NCI-H774 (cell line): ENCODE measurements at regions not wholly inside any gene's neighbourhood (a gene's known extent, or its start where the extent isn't known, plus 50 kb on each side); places are given as distances from the start of the nearest gene placed in this dataset.

ENCODE experiments used
- DNase-seq: peaks from one replicate; lab custom pipeline; 2025; lab: John Stamatoyannopoulos, UW

DNA sequence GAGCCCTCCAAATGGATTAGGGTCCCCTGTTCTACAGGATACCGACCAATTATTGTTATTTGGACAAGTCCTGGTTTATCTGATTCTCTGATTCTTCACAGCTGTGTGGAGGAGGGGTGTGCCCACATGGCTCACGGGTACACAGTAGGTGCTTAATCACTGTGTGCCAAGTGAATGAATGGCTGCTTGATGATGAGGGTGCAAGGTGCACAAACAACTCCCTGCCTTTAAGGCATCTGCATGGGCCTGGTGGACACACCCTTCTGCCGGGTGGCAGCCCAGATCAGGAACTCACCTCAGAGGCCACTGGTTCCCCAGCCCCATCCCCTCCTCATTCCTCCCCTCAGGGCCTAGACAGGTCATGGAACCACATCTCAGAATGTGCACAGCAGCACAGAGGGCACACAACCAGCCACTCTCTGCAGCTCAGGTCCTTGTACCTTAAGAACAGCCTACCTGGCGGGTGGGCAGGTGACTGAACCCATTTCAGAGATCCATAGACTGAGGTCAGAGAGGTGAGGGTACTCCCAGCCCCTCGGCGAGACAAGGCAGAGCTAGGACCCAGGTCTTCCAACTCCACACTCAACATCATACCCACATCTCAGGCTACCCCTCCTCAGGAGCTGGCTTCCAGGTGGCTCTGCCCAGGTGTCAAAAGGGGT, 50.3 kb downstream of the SHANK2 start:
- DNase-seq, result no peak

DNA sequence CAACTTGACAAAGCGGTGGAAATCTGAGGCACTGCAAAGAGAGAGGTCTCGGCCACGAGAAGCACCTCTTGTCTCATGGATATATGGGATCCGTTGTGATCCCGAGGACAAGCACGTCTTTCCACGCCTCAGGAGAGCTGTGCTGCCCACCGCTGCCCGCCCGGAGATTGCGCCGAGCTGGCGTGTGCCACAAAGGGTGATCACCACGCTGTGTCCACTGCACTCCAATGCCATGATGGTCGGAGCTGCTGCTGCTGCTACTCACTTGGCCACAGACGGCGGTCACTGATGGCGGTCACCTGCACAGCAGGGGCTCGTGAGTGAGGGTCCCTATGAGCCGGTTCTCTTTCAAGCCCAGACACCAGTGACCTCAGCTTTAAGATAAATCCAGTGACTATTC, 51.1 kb downstream of the SHANK2 start:
- no peak for DNase-seq

DNA sequence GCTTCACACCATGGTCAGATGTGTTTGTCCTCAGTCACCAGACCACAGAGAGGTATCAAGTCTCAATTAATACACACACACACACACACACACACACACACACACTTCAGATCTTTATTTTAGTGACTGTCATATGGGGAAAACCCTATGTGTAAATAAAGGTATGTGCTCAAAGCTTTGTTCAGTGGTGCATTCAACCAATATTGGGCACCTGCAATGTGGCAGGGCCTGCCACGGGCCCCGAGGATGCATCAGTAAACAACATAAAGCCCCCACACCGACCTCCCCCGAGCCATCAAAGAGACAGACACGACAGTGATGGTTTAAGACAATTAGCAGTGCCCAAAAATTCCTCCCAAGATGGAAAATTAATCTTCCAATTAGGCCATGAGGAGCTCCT, 51.6 kb downstream of the SHANK2 start:
- no peak for DNase-seq

DNA sequence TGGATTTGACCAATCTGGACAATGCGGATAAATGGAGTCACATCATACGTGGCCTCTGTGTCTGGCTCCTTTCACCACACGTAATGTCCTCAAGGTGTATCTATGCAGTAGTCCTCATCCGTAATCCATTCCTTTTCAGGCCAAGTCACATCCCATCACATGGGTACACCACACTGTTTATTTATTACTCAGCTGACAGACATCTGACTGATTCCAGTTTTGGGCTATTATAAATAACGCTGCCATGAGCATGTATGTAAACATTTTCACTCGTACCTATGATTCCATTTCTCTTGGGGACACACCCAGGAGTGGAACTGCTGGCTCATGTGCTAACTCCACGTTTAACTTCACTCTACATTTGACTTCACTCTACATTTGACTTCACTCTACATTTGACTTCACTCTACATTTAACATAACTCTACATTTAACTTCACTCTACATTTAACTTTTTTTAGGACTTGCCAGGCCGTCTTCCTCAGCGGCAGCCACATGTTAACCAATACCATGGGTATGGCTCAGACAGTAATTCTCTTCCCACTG, 52.1 kb downstream of the SHANK2 start:
- no peak for DNase-seq

DNA sequence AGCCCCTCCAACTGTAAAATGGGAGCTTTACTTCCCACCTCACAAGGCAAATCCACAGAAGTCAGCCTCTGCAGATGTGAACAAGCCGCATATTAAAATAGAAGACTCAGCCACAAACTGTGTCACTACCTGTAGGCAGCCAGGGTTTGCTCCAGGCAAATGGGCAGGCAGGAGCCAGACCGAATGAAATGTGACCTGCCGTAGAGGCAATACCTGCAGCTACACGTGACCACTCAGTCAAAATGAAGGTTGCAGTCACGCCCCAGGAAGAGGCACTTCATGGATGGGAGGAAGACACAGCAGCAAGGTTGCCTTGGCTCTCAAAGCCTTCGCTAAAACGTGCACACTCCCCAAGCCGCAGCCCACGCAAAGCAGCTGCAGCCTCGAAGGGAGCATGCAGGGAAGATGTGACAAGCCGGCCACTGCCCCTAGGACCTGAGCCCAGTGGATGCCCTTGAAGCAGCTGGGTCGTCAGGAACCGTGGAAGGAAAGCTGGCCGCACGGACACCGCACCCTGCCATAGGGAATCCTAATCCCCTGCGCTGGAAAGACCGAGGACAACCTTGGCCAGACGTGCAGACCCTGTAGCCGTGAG, 53.1 kb downstream of the SHANK2 start:
- DNase-seq, result no peak

DNA sequence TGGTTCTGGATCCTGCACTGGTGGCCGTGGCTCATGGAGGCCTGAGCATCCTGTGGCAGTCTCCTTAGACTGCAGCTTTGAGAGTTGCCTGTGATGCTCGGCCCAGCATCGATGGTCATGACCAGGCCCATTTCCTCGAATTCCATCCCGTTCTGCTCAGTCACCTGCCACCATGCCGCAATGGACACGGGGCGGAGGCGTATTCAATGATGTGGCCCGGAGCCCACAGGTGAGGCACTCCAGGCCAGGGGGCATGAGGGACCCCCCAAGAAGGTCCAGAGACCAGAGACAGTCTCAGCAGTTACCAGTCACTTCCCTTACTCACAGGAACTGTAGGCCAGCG, 53.6 kb downstream of the SHANK2 start:
- no peak for DNase-seq

DNA sequence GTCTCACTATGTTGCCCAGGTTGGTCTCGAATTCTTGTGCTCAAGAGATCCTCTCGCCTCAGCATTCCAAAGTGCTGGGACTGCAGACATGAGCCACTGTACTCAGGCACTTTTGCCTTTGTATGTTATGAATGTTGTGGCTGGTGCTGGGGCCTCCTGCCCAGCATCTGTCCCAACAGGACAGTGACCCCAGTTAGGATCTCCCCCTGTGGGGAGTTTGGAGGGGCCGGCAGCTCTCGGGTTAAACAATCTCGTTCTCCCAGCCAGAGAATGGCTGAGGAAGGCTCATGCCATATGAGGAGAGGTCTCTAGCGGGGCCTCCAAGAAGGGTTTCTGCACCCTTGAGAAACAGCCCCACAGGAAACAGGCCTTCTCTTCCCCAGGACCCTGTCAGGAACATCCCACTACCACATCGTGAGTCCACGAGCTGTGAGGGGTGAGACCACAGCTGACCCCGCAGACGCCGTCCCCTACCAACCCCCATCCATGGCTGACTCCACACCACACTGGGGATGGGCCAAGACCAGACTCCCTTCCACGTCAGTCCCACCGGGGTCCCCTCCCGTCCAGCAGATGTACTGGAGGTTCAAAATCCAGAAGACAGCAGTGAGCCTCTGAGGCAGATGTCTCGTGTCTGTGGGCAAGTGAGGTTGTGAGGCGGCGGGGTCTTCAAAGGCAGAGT, 54.1 kb downstream of the SHANK2 start:
- no peak for DNase-seq

DNA sequence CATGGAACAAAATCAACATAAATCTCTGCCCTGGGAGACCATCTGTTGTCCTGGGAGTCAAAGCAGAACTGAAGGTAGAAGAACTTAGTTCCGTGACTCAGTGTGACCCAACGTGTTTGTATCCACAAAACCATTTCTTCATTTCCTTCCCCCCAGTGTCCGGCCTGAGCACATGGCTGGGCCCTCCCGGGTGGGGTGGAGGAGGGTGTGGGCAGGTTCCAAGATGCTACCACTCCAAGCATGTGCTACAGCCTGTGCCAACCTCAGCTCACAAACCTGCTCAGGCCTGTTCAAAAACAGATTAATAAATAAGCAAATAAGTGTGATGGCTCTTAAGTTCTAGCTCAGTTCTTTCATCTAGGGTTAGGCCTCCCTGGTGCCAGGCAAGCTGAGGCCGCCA, 55.3 kb downstream of the SHANK2 start:
- DNase-seq, result no peak

DNA sequence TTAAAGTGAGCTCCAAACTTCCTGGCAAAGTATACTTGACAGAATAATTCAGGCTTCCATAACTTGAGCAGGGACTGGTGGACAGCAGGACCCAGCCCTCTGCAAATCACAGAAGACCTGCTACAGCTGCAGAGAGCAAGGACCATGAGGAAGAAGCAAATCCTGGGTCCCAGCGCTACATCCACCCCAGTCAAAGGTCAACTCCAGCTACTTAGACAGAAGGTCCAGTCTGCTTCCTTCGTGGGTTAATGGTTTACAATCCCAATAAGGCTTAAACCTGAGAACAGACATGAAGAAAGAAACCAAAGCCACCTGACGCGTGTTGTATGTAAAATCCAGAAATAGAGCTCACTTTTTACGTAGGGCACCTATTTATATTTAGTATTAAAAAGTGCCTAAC, 57.7 kb downstream of the SHANK2 start:
- DNase-seq, result no peak

DNA sequence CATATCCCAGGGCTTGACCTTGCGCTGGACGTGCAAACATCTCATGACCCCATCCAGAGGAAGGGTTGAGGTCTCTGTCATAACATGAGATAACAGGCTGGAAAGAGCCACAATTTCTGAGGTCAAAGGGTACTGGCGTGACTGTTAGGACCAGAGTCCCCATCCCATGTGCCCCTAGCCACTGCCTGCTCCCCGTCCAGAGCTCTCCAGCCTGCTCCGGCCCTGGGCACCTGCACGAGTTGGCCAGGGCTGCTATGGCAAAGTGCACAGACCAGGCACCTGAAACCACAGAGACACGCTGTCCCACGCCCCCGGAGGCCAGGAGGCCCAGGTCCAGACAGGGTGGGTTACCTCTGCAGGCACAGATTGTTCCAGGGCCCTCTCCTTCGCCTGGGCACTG, 58.9 kb downstream of the SHANK2 start:
- DNase-seq, result no peak

DNA sequence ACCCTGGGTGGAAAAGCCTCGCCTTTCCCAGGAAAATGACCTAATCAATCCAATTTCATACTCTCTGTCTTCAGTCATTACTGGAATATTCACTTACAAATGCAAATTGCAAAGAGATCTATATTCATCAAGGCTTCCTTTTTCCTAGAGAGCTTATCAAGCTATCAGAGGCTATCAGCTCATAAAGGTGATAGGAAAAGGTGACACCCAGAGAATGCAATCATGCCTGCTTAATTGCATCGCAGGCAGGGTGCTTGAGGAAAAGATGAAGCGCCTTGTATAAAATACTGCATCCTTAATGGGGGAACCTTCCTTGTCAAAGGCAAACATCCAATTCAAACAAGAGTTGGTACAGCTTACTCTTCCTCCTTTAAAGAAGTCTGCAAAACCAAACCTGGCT, 59.7 kb downstream of the SHANK2 start:
- DNase-seq, result no peak

DNA sequence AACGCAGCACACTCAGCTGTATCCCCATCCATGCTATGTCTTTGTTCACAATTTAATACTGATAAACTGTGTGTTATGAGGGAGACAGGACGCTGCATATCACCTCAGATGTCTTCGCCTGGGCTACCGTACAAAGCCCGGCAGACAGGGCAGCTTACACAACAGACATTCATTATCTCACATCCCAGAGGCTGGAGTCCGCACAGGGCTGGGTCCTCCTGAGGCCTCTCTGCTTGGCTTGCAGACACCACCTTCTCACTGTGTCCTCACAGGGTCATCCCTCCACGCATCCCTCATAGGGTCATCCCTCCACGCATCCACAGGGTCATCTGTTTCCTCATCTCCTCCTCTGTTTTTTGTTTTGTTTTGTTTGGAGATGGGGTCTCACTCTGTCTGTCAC, 61.2 kb downstream of the SHANK2 start:
- no peak for DNase-seq

DNA sequence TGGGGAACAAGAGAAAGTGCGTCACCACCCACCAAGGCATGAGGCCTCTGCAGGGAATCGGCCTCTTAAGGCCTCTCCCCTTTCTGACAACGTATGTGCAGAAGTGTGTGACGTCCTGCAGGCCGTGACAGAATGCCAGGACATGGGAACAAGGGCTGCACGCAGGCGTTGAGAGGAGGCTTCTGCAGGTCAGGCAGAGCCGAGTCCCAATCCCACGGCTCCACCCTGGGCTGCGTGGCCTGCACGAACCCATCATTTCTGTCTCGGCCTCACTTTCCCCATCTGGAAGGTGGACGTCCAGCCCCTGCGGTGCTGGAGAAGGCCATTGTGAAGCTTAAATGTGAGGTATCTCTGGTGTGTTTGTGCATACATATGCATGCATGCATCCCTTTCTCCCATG, 61.8 kb downstream of the SHANK2 start:
- no peak for DNase-seq

DNA sequence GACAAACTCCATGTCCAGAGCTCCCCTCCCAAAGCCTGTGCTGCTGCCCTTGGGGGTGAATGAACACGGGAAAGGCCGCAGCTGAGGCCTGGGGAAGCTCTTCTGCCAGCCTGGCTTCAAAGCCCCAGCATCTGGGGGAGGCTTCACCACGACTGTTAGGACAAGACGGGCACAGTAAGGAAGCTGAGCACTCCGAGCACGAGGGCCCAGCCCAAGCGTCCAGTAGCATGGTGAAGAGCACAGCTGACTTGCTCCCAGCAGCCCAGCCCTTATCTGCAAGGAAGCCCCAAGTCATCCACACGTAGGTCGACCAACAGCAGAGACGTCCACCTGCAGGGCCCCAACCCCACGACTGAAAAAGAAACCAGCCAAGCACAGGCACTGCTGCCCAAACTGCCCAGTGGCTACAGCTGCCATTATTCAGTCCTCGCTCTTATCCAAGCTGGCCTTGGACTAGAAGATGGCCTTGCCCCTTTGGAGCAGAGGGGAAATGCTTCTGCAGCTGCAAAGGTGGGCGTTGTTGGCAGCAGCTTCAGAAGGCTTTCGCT, 62.5 kb downstream of the SHANK2 start:
- no peak for DNase-seq

DNA sequence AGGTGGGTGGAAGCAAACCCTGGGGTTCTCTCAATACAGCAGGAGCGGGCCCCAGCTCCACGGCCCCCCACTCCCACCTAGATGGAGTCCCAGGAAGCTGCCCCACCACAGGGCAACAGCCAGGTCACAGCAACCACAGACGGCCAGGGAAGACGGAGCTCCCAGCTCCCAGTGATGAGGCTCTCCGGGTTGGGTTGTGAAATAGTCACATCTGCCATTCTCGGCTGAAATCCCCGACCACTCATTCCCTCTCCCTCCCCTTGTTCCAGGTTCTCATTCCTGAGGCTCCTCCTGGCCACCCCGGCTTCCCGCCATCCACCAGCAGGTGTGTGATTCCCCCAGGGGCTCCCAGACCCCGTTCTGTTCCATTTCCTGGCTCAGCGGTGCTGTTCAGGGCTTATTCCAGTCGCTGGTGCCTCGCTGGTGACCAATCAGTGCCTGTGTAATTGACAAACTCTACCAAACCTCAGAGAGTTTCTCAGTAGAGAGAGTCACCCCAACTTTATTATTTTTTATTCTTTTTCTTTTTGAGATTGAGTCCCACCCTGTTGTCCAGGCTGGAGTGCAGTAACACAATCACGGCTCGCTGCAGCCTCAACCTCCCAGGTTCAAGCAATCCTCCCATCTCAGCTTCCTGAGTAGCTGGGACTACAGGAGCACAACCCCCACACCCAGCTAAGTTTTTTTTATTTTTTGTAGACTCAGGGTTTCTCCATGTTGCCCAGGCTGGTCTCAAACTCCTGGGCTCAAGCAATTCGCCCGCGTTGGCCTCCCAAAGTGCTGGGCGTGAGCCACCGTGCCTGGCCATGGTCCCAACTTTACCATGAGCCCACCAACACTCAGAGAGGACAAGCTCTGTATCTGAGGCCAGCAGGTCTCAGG, 63.2 kb downstream of the SHANK2 start:
- DNase-seq, result no peak

DNA sequence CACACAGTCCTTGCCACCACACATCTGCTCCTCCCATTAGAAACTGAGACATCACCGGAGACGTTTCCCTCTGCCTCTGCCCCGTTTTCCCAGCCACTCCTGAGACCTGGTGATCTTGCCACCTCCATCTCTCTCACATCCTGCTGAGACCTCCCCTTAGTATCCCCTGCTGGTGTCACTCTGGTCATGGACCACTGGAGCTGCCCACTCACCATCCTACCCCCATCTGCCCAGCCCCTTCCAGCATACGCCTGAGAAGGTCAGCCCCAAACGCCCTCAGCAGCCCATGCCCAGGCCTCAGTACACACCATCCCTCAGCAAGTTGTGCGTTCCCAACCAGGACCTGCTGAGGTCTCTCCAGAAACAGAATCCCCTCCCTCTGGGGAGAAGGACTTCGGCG, 64.3 kb downstream of the SHANK2 start:
- DNase-seq, result no peak

DNA sequence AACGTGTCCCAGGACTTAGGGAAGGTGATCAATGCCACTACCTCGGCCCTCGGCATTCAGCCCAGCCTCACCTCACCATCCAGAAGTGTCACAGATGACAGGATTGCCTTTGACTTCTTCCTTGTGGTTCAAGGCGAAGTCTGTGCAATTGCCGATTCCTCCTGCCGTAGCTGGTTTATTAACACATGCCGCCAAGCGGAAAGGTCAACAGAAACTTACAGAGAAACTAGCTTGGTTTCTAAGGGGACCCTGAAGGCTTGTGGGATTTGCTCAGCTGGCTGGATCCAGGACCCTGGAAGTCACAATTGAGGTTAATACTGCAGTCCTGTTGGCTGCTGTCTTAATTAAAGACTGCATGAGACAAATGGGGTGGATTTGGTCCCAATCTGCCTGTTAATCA, 65.6 kb downstream of the SHANK2 start:
- no peak for DNase-seq

DNA sequence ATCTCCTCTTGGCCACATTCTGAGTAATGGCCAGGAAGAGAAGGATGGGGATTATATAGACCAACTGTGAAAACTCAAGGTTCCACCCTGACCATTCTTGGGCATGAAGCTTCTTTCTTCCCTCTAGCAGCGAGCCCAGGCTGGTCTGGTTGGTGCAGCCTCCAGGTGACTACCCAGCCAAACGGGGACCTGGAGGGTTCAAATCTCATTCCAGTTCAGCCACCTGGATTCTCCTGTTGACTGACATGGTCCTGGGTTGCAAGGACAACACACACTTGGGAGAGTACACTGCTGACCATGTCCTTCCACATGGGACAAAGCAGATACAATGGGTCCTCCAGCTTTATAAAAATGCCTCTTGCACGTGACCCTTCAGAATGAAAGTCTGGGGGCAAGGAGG, 67.0 kb downstream of the SHANK2 start:
- DNase-seq, result no peak

DNA sequence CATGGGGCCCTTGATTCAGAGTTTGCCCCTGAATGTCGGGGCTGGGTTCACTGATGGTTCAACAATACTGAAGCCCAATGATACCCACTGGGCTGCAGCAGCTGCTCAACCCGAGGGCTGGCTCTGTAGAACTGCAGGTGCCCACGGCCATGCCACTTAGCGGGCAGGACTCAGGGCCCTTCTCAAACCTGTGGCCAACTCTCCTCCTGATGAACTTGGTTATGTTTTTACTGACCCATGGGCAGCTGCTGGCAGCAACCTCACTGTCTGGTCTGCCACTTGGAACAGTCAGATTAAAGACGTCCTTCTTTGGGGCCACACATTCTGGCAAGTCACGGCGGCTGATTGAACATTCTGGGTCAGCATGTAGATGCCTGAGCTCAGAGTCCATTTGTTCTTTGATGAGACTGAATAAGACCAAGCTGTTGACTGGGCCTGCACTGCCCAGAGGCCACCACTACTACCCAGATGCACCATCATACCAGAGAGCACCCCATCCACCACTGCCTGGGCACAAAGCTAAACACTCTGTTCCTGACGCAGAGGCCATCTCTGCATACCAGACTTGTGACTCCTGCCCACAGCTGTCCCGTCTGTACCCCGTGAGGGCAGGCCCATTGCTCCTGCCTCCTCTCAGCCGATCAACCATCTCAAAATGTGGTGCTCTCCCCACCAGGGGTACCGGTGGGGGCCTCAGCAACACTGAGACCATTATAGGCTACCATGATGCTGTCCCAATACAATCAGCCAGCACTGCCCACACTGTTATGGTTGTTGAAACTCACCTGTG, 67.8 kb downstream of the SHANK2 start:
- DNase-seq, result no peak

DNA sequence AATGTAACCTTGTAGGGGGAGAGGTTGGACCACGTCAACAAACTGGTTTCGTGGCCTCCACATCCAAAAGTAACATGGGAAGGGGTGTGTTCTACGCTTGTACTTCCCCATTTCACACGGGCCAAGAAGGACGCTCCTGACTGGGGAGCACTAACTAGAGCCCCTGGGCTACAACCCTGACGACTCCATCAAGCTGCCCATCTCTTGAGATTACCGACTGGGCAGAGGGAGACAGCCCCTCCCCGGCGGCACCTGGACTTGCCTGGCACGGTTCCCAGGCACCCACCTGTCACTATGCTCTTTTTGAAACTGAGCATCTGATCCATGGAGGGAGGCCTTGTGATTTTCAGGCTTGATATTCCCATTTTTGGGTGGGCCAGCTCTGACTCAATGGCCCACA, 68.5 kb downstream of the SHANK2 start:
- no peak for DNase-seq
